ENCODE measurements at regions not wholly inside any gene's neighbourhood (a gene's known extent, or its start where the extent isn't known, plus 50 kb on each side); places are given as distances from the start of the nearest gene placed in this dataset.

DNA sequence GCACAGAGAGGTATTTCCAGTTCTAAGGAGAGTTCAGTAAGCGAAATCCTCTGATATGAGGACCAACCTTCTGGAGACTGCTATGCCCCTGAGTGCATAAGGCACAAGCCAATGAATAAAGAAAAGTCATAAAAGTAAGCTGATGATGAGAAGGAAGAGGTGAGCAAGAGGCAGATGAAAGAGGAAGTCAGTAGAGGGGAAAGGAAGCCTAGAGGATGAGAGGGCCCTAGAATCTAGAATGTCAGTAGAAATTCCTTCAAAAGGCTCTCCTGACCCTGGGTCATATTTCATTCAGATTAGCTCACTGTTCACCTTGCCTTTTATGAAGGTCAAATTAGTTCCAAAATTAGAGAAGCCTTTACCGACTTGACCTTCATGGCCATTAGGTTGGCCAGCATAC, 209.2 kb downstream of the CD83 start:
- no peak for TF ChIP-seq SIN3A (IDR thresholded peaks at IDR 0.05; ENCODE audit: borderline replicate concordance, insufficient read depth, low read depth, low read length)
- TF ChIP-seq CTCF (IDR thresholded peaks at IDR 0.05), result no peak
- TF ChIP-seq POLR2AphosphoS5 (IDR thresholded peaks at IDR 0.05; ENCODE audit: low read depth, low read length), result no peak
